GM18502 (cell line): ENCODE measurements at regions not wholly inside any gene's neighbourhood (a gene's known extent, or its start where the extent isn't known, plus 50 kb on each side); places are given as distances from the start of the nearest gene placed in this dataset.
A peak's percentile ranks its signal among the peaks of the same experiment; 100 is the strongest.

Source experiments
- ATAC-seq: cut with Tn5 transposase; IDR thresholded peaks from one replicate; pipeline ENCODE4 v1.9.1; 2021; ENCODE audit warnings: mild to moderate bottlenecking; ENCODE audit not compliant: unreplicated experiment, poor library complexity

- no peak for ATAC-seq
Measured at GRCh38 chr10:112871021-112871420, 79.0 kb upstream of the TCF7L2 start.

- no peak for ATAC-seq
Measured at GRCh38 chr10:112872728-112873127, 77.3 kb upstream of the TCF7L2 start.

GRCh38 chr10:112873541-112873940, 76.5 kb upstream of the TCF7L2 start:
- no peak for ATAC-seq

- ATAC-seq, result no peak
Measured at GRCh38 chr10:112874982-112875381, 75.1 kb upstream of the TCF7L2 start.

- peak; percentile 49 for ATAC-seq
Measured at GRCh38 chr10:112875476-112876267, 74.4 kb upstream of the TCF7L2 start.

- ATAC-seq, result no peak
Measured at GRCh38 chr10:112880633-112881530, 69.2 kb upstream of the TCF7L2 start.

- no peak for ATAC-seq
Measured at GRCh38 chr10:112883360-112884178, 66.5 kb upstream of the TCF7L2 start.

- ATAC-seq, result no peak
Measured at GRCh38 chr10:112884179-112884504, 65.9 kb upstream of the TCF7L2 start.

- ATAC-seq, result no peak
Measured at GRCh38 chr10:112886463-112886862, 63.6 kb upstream of the TCF7L2 start.

GRCh38 chr10:112887968-112888367, 62.1 kb upstream of the TCF7L2 start:
- no peak for ATAC-seq

GRCh38 chr10:112895292-112895691, 54.8 kb upstream of the TCF7L2 start:
- ATAC-seq, result no peak

GRCh38 chr10:112896273-112896672, 53.8 kb upstream of the TCF7L2 start:
- no peak for ATAC-seq

- no peak for ATAC-seq
Measured at GRCh38 chr10:112896722-112897121, 53.3 kb upstream of the TCF7L2 start.

- ATAC-seq, result no peak
Measured at GRCh38 chr10:112898540-112899390, 51.3 kb upstream of the TCF7L2 start.

- ATAC-seq, result no peak
Measured at GRCh38 chr10:112899391-112900065, 50.5 kb upstream of the TCF7L2 start.
